GM12891 (cell line): ENCODE measurements at regions not wholly inside any gene's neighbourhood (a gene's known extent, or its start where the extent isn't known, plus 50 kb on each side); places are given as distances from the start of the nearest gene placed in this dataset.

Experiments
- POLR2A ChIP-seq: IDR thresholded peaks from 2 replicates; pipeline ENCODE4 v1.6.1; 2011; ENCODE audit warnings: low read depth, low read length, control low read depth
- POLR2AphosphoS5 ChIP-seq: IDR thresholded peaks from 2 replicates; pipeline ENCODE4 v1.6.1; 2011; ENCODE audit warnings: low read depth, low read length, control low read depth

DNA sequence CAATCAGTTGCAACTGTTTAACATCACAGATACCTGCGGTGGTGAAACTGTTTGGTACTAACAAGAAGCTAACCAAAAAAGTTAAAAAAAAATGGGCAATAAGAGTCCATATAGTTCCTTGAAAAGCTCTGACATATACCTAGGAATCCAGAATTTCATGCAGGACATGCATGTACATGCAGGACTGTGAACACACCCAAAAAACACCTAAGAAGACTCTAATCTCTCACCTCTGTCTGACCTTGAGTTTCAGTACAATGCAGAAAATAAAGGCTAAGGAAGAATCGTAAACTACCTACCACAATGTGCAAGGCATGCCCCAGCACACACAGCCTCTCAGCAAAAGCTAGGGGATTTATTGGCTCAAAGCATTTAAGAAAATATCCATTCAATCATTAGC lies 110.7 kb upstream of the GOLGA8J start:
- TF ChIP-seq POLR2A: no peak
- no peak for TF ChIP-seq POLR2AphosphoS5
